Dermis microvascular lymphatic vessel endothelial cell (primary cell): ENCODE measurements at regions not wholly inside any gene's neighbourhood (a gene's known extent, or its start where the extent isn't known, plus 50 kb on each side); places are given as distances from the start of the nearest gene placed in this dataset.
A peak's percentile ranks its signal among the peaks of the same experiment; 100 is the strongest.
"Not testable (repeated sequence)": the region's sequence is repeated elsewhere in the genome, so short reads cannot be mapped to it uniquely, and the experiment has no call there.

ENCODE experiments used
- DNase-seq, 2 donors: peaks; one replicate each; pipeline versions ENCODE4 v3.0.0 to v3.0.0-alpha.2; 2010; ENCODE audit warnings: low read depth in 2 of 2

- DNase-seq: not testable (repeated sequence)
These were observed 50.6 kb upstream of the MYL10 start for GRCh38 chr7:101679653-101680173.

- DNase-seq: no peak
These were observed 51.5 kb upstream of the MYL10 start for GRCh38 chr7:101680406-101681145.

- peak; percentile 66 to 79 for DNase-seq
These were observed 52.3 kb upstream of the MYL10 start for GRCh38 chr7:101681170-101682007.

- no peak for DNase-seq
These were observed 55.9 kb upstream of the MYL10 start for GRCh38 chr7:101684983-101685330.

GRCh38 chr7:101686030-101686429, 56.9 kb upstream of the MYL10 start:
- no peak for DNase-seq

GRCh38 chr7:101687081-101687480, 58.0 kb upstream of the MYL10 start:
- DNase-seq: no peak

GRCh38 chr7:101687791-101688182, 58.7 kb upstream of the MYL10 start:
- no peak for DNase-seq

- peak in 1 of 2 donors; percentile 63 for DNase-seq
These were observed 59.2 kb upstream of the MYL10 start for GRCh38 chr7:101688183-101688831.

GRCh38 chr7:101688995-101689907, 60.2 kb upstream of the MYL10 start:
- no peak for DNase-seq

- DNase-seq: no peak
These were observed 61.0 kb upstream of the MYL10 start for GRCh38 chr7:101690061-101690460.

- DNase-seq: no peak
These were observed 62.8 kb upstream of the MYL10 start for GRCh38 chr7:101691822-101692384.

- DNase-seq: no peak
These were observed 64.5 kb upstream of the MYL10 start for GRCh38 chr7:101693498-101694091.

GRCh38 chr7:101698964-101699363, 69.9 kb upstream of the MYL10 start:
- no peak for DNase-seq

- DNase-seq: no peak
These were observed 70.3 kb upstream of the MYL10 start for GRCh38 chr7:101699399-101699798.

GRCh38 chr7:101699881-101700823, 71.1 kb upstream of the MYL10 start:
- no peak for DNase-seq

- DNase-seq: no peak
These were observed 72.2 kb upstream of the MYL10 start for GRCh38 chr7:101701153-101701794.

GRCh38 chr7:101702362-101702850, 73.3 kb upstream of the MYL10 start:
- no peak for DNase-seq

GRCh38 chr7:101705331-101705730, 76.2 kb upstream of the MYL10 start:
- DNase-seq: no peak

GRCh38 chr7:101707587-101707986, 78.5 kb upstream of the MYL10 start:
- DNase-seq: no peak
